NCI-H2196 treated with DMSO at 0.1 percent for 48 hours (cell line): ENCODE measurements at regions not wholly inside any gene's neighbourhood (a gene's known extent, or its start where the extent isn't known, plus 50 kb on each side); places are given as distances from the start of the nearest gene placed in this dataset.

ENCODE experiments used
- DNase-seq: peaks from one replicate; lab custom pipeline; 2025; ENCODE audit not compliant: unreplicated experiment; lab: John Stamatoyannopoulos, UW

DNA sequence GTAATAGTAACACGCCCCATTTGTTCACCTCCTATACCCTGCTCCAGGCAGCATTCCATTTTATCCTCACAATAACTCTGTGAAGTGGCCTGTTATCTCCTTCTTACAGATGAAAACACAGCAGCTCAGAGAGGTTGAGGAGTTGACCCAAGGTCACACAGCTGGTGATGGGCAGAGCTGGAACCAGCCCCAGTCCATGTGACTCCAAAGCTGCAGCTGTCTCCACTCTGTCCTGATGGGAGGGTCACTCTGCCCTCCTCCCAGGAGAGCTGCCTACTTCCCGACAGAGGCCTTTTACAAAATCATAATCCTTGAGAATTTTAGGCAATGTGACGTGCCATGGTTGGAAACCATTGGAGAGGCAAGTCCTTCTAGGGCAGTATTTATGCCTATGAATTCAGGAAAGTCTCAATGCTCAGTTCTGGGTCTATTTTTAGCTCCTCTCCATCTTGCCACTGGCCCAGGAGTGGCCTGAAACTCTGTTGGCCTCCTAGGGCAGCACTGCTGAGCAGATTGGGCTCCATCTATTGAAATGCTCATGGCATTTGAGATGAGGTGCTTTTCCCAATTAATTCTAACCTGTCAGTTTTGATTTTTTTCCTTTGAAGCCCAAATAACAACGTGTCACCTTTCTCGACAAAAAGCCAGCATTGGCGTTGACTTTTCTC is 50.1 kb upstream of the KCNK12 start:
- no peak for DNase-seq
